Thyroid gland (tissue), 4 donors: ENCODE measurements at regions not wholly inside any gene's neighbourhood (a gene's known extent, or its start where the extent isn't known, plus 50 kb on each side); places are given as distances from the start of the nearest gene placed in this dataset.

ENCODE experiments used
- CTCF ChIP-seq, 6 experiments: fragments of 200-600 bp in 3 of 6; fragments of 450-650 bp in 3 of 6; sonication (generic) in 3 of 6; IDR thresholded peaks; one replicate each; pipeline ENCODE4 v1.5.1; 2016 to 2019; ENCODE audit warnings: antibody characterized with exemption in 6 of 6, mild to moderate bottlenecking in 2 of 6, inconsistent platforms in 1 of 6, moderate library complexity in 1 of 6
- POLR2A ChIP-seq, 2 donors: fragments of 450-650 bp; IDR thresholded peaks; one replicate each; pipeline ENCODE4 v1.6.1; 2017; ENCODE audit warnings: antibody characterized with exemption in 2 of 2, mild to moderate bottlenecking in 2 of 2, moderate library complexity in 1 of 2

DNA sequence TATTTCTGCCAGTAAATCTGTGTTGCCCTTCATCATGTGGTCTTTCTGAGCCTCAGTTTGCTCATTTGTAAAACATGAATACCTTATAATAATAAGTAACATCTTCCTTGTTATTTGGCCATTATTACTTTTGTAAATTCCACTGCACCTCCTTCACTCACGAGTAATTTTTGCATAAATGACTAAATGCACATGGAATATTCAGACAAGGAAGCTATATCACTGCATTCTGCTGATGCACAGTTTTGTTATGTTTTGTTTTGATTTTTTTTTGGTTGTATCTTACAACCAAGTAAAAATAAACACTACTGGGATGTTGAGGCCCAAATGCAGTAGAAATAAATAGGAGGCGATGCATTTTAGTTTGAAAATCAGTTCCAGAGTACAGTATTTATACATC is 185.3 kb upstream of the POU3F3 start:
- no peak for TF ChIP-seq CTCF (IDR thresholded peaks at IDR 0.05)
- TF ChIP-seq POLR2A (IDR thresholded peaks at IDR 0.05), result no peak
